PC-3 (cell line): ENCODE measurements at regions not wholly inside any gene's neighbourhood (a gene's known extent, or its start where the extent isn't known, plus 50 kb on each side); places are given as distances from the start of the nearest gene placed in this dataset.

Experiments used
- ATAC-seq: fragments of 200-7000 bp; cut with Tn5 transposase; 2 replicates; pipeline ENCODE4 v1.9.1; 2020; ENCODE audit warnings: mild to moderate bottlenecking, moderate library complexity
- BruUV-seq: library from RNA; stranded (reverse); fragments of 400-500 nt; replicated peaks from 2 replicates; lab custom pipeline; 2021; lab: Mats Ljungman, UMichigan
- CTCF ChIA-PET: fragments of 300-600 bp; sonication (Branson Sonifier 250); formaldehyde crosslinking; loops from one replicate; lab custom pipeline; 2022; ENCODE audit warnings: antibody characterized with exemption; lab: Charles Lee
- POLR2A ChIA-PET: fragments of 300-600 bp; sonication (Branson Sonifier 250); formaldehyde crosslinking; loops from one replicate; lab custom pipeline; 2022; ENCODE audit warnings: antibody characterized with exemption; ENCODE audit not compliant: unreplicated experiment; lab: Charles Lee
- DNase-seq: peaks from one replicate; pipeline ENCODE4 v3.0.0-alpha.2; 2015
- H2AFZ ChIP-seq: fragments of 300-600 bp; sonication (generic); 2 replicates; pipeline ENCODE4 v1.6.0; 2016; ENCODE audit warnings: antibody characterized with exemption, low read length
- H3F3A ChIP-seq: fragments of 300-600 bp; sonication (generic); one replicate; pipeline ENCODE4 v1.6.0; 2017; ENCODE audit warnings: antibody characterized with exemption, low read length, control low read depth, mild to moderate bottlenecking; ENCODE audit not compliant: unreplicated experiment
- H3K27ac ChIP-seq: fragments of 300-600 bp; sonication (generic); 2 replicates; pipeline ENCODE4 v1.5.1; 2016; ENCODE audit warnings: mild to moderate bottlenecking, low read length
- H3K27me3 ChIP-seq: fragments of 300-600 bp; sonication (generic); 2 replicates; pipeline ENCODE4 v1.6.1; 2016; ENCODE audit warnings: low read length, mixed read lengths
- H3K36me3 ChIP-seq: fragments of 300-600 bp; sonication (generic); 2 replicates; pipeline ENCODE4 v1.6.1; 2016; ENCODE audit warnings: low read depth, mixed run types, low read length, mixed read lengths
- H3K4me1 ChIP-seq: fragments of 300-600 bp; sonication (generic); 2 replicates; pipeline ENCODE4 v1.5.1; 2016; ENCODE audit warnings: low read length; ENCODE audit not compliant: insufficient read depth
- H3K4me2 ChIP-seq: fragments of 300-600 bp; sonication (generic); 2 replicates; pipeline ENCODE4 v1.6.0; 2016; ENCODE audit warnings: low read length
- H3K4me3 ChIP-seq: fragments of 300-600 bp; sonication (generic); 2 replicates; pipeline ENCODE4 v1.5.1; 2016; ENCODE audit warnings: mild to moderate bottlenecking, low read length, mixed read lengths
- H3K79me2 ChIP-seq: fragments of 300-600 bp; sonication (generic); 2 replicates; pipeline ENCODE4 v1.6.1; 2017; ENCODE audit warnings: low read length, mixed read lengths
- H3K9ac ChIP-seq: fragments of 300-600 bp; sonication (generic); 2 replicates; pipeline ENCODE4 v1.6.0; 2016; ENCODE audit warnings: mild to moderate bottlenecking, low read length
- H3K9me2 ChIP-seq: fragments of 300-600 bp; sonication (generic); replicated peaks from 2 replicates; pipeline ENCODE4 v1.6.1; 2016; ENCODE audit warnings: mixed run types, low read length, mixed read lengths
- H3K9me3 ChIP-seq: fragments of 300-600 bp; sonication (generic); 2 replicates; pipeline ENCODE4 v1.6.1; 2016; ENCODE audit warnings: low read length, mixed read lengths
- H4K20me1 ChIP-seq: fragments of 300-600 bp; sonication (generic); 2 replicates; pipeline ENCODE4 v1.6.1; 2016; ENCODE audit warnings: low read length, mixed read lengths
- EZH2 ChIP-seq: fragments of 300-600 bp; sonication (generic); IDR thresholded peaks from one replicate; pipeline ENCODE4 v1.6.1; 2017; ENCODE audit warnings: antibody characterized with exemption, mild to moderate bottlenecking, low read length; ENCODE audit not compliant: unreplicated experiment
- EZH2phosphoT487 ChIP-seq: fragments of 300-600 bp; sonication (generic); IDR thresholded peaks from 2 replicates; pipeline ENCODE4 v1.6.1; 2018; ENCODE audit warnings: mild to moderate bottlenecking, antibody characterized with exemption, low read length, borderline replicate concordance
- intact Hi-C: fragments of 100-400 bp; cut with micrococcal nuclease; formaldehyde crosslinking; loops from 2 replicates; pipeline ENCODE4 v1.9.0; 2023
- TF ChIP-seq, protein P1 (sequence below): fragments of 300-600 bp; sonication (generic); conservative IDR thresholded peaks from 2 replicates; pipeline ENCODE4 v1.5.1; 2017; ENCODE audit warnings: antibody characterized with exemption, low read depth, mild to moderate bottlenecking, low read length

DNA sequence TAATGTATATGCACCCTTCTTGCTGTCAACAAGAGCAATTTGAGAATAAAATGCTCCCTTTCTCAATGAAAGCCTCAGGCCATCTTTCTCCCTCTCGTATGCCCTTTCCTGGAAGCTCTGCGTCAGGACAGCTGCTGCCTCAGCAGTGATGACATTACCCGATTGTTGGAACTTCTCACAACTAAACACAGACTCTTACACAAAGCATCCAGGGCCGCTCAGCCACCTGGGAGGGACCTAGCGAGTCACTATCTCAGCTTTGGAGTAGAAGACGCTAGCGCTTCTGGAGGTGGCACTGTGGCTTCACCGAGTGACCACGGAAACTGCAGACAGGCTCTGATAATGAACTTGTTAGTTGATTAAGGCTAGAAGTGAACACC, 153.2 kb upstream of the SOX1 start:
- no peak for DNase-seq
- Histone ChIP-seq H3K9me3 (no peaks in the 10 kb centered on the region), H3K27me3 (peaks cover 47% of the 10 kb centered on the region), H4K20me1 (no peaks in the 10 kb centered on the region), H2AFZ (no peak overlapping the region), H3K9me2 (no peaks in the 10 kb centered on the region), H3K4me3 (no peak overlapping the region), H3F3A (no peaks in the 10 kb centered on the region), H3K9ac (no peak overlapping the region), H3K79me2 (no peaks in the 10 kb centered on the region), H3K4me1 (no peaks in the 10 kb centered on the region), H3K36me3 (no peaks in the 10 kb centered on the region), H3K4me2 (no peak overlapping the region), H3K27ac (no peak overlapping the region)
- intact Hi-C loops, result no loop called here
- POLR2A ChIA-PET, result no interaction called here
- no TSS peak for BruUV-seq
- CTCF ChIA-PET, result no interaction called here
- TF ChIP-seq EZH2phosphoT487, result no peak
- no peak for TF ChIP-seq EZH2
- ATAC-seq, result no peak

DNA sequence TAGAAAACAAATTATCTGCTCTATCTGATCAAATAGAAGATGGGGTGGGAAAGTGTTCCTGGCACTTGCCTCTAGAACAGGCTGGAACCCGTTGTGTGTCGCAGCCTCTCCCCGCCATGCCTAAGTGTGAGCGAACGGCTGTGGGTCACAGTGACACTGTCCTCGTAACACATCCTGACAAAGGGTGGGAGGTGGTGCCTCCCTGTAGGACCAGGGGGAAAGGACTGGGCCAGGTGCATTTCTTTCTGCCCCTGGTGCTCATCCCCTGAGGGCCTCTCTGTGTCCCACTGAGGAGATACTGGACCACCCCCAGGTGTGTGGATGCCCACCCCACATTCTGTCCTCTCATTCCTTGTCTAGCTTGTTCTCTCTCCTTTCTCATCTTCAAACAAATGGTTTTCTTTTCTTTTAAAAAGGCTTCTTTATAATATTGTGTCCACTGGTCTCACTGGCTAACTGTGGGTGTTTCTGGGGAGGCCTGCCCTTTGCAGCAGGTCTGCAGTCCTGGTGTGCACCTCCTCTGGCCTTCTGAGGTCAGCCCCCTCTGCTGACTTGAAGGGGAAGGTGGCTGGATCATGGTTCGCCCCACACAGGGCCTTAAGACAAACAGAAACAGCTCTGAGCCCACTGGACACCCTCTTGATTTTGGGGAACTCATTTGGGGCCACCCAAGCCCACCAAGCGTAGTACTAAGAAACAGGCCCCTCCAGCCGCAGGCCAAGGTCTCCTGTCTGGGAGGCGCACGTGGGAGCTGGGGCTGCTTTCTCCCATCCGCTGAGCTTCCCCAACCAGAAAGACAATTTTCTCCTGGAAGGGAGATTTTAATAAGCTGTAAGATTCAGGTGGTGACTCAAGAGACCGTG, 152.5 kb upstream of the SOX1 start:
- Histone ChIP-seq H3K79me2 (no peaks in the 10 kb centered on the region), H3K4me3 (no peak overlapping the region), H3K36me3 (no peaks in the 10 kb centered on the region), H3K9me3 (no peaks in the 10 kb centered on the region), H3K27me3 (peaks cover 52% of the 10 kb centered on the region), H2AFZ (no peak overlapping the region), H3F3A (no peaks in the 10 kb centered on the region), H4K20me1 (no peaks in the 10 kb centered on the region), H3K9me2 (no peaks in the 10 kb centered on the region), H3K27ac (no peak overlapping the region), H3K4me1 (no peaks in the 10 kb centered on the region), H3K4me2 (no peak overlapping the region), H3K9ac (no peak overlapping the region)
- ChIA-PET CTCF (no interaction called here), POLR2A (no interaction called here)
- intact Hi-C loops, result no loop called here
- no TSS peak for BruUV-seq
- TF ChIP-seq EZH2 (no peak), EZH2phosphoT487 (no peak)
- TF ChIP-seq, protein P1, sequence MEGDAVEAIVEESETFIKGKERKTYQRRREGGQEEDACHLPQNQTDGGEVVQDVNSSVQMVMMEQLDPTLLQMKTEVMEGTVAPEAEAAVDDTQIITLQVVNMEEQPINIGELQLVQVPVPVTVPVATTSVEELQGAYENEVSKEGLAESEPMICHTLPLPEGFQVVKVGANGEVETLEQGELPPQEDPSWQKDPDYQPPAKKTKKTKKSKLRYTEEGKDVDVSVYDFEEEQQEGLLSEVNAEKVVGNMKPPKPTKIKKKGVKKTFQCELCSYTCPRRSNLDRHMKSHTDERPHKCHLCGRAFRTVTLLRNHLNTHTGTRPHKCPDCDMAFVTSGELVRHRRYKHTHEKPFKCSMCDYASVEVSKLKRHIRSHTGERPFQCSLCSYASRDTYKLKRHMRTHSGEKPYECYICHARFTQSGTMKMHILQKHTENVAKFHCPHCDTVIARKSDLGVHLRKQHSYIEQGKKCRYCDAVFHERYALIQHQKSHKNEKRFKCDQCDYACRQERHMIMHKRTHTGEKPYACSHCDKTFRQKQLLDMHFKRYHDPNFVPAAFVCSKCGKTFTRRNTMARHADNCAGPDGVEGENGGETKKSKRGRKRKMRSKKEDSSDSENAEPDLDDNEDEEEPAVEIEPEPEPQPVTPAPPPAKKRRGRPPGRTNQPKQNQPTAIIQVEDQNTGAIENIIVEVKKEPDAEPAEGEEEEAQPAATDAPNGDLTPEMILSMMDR, result no peak
- ATAC-seq, result no peak
- DNase-seq, result no peak

DNA sequence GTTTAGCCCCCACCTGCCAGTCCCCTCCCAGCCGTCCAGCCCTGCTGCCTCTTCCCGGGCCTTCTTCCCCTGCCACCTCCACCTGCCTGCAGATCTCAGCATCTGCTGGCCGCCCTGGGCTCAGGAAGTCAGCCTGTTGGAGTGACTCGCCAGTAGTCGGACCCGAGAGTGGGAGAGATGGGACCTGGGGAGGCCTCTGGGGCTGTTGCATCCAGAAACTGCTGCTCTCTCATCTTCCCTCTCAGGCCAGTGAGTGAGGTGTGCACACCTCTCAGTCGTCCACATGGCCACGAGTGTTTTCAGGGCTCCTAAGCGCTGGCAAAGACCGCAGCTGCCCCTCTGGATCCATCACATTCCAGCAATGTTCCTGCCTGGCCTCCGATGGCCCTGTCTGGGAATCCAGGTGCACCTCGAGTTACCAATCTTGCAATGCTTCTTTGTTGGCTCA, 151.8 kb upstream of the SOX1 start:
- H3K79me2 ChIP-seq, result no peaks in the 10 kb centered on the region
- no peak overlapping the region for H3K4me2 ChIP-seq
- no peak overlapping the region for H3K9ac ChIP-seq
- intact Hi-C loops, result no loop called here
- TF ChIP-seq EZH2 (no peak), EZH2phosphoT487 (no peak)
- TF ChIP-seq, protein P1, result no peak
- ChIA-PET CTCF (no interaction called here), POLR2A (no interaction called here)
- no peaks in the 10 kb centered on the region for H3F3A ChIP-seq
- ATAC-seq, result no peak
- H3K4me1 ChIP-seq, result no peaks in the 10 kb centered on the region
- H3K4me3 ChIP-seq, result no peak overlapping the region
- no TSS peak for BruUV-seq
- no peak overlapping the region for H2AFZ ChIP-seq
- no peaks in the 10 kb centered on the region for H4K20me1 ChIP-seq
- no peaks in the 10 kb centered on the region for H3K36me3 ChIP-seq
- no peak overlapping the region for H3K27ac ChIP-seq
- no peaks in the 10 kb centered on the region for H3K9me3 ChIP-seq
- no peak for DNase-seq
- H3K27me3 ChIP-seq, result peaks cover 59% of the 10 kb centered on the region
- H3K9me2 ChIP-seq, result no peaks in the 10 kb centered on the region
